GM23248 (cell line): ENCODE measurements at regions not wholly inside any gene's neighbourhood (a gene's known extent, or its start where the extent isn't known, plus 50 kb on each side); places are given as distances from the start of the nearest gene placed in this dataset.

Experiments used
- EZH2 ChIP-seq: fragments of 200-600 bp; sonication (generic); IDR thresholded peaks from 2 replicates; pipeline ENCODE4 v1.6.1; 2018; ENCODE audit warnings: antibody characterized with exemption, mild to moderate bottlenecking; ENCODE audit not compliant: insufficient read depth, poor library complexity, severe bottlenecking
- EZH2phosphoT487 ChIP-seq: fragments of 200-600 bp; sonication (generic); IDR thresholded peaks from 2 replicates; pipeline ENCODE4 v1.6.1; 2018; ENCODE audit warnings: antibody characterized with exemption, moderate library complexity, mild to moderate bottlenecking, low read depth; ENCODE audit not compliant: insufficient read depth

GRCh38 chr5:61969755-61970154, 336.3 kb upstream of the KIF2A start:
- TF ChIP-seq EZH2 (no peak), EZH2phosphoT487 (no peak)
